Activated CD4-positive, alpha-beta T cell treated with anti-CD3 and anti-CD28 coated beads for 24 hours (primary cell): ENCODE measurements at regions not wholly inside any gene's neighbourhood (a gene's known extent, or its start where the extent isn't known, plus 50 kb on each side); places are given as distances from the start of the nearest gene placed in this dataset.
A peak's percentile ranks its signal among the peaks of the same experiment; 100 is the strongest.
"Not testable (repeated sequence)": the region's sequence is repeated elsewhere in the genome, so short reads cannot be mapped to it uniquely, and the experiment has no call there.

ENCODE experiments used
- DNase-seq, 2 donors: peaks; one replicate each; pipeline ENCODE4 v3.0.0-alpha.2; 2020; ENCODE audit warnings: low read depth in 2 of 2

- not testable (repeated sequence) for DNase-seq
These were observed 223.1 kb upstream of the FRG2C start for GRCh38 chr3:75440986-75441385.

GRCh38 chr3:75444634-75445033, 219.5 kb upstream of the FRG2C start:
- not testable (repeated sequence) for DNase-seq

DNA sequence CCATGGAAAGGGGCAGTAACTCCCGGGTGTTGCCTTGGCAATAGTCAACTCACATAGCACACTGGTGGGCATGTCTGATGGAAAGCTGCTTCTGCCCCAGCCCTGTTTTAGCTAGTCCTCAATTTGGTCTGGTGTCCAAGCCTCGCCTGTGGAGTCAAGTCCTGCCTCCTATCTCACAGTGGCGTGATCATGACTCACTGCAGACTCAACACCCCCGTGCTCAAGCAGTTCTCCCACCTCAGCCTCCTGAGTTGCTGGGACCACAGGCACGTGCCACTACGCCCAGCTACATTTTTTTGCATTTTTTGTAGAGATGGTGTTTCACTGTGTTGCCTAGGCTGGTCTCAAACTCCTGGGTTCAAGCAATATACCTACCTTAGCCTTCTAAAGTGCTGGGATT, 218.9 kb upstream of the FRG2C start:
- DNase-seq, result not testable (repeated sequence)

- DNase-seq, result not testable (repeated sequence)
These were observed 217.2 kb upstream of the FRG2C start for GRCh38 chr3:75446948-75447347.

GRCh38 chr3:75453328-75453727, 210.8 kb upstream of the FRG2C start:
- not testable (repeated sequence) for DNase-seq

- not testable (repeated sequence) for DNase-seq
These were observed 210.3 kb upstream of the FRG2C start for GRCh38 chr3:75453839-75454238.

DNA sequence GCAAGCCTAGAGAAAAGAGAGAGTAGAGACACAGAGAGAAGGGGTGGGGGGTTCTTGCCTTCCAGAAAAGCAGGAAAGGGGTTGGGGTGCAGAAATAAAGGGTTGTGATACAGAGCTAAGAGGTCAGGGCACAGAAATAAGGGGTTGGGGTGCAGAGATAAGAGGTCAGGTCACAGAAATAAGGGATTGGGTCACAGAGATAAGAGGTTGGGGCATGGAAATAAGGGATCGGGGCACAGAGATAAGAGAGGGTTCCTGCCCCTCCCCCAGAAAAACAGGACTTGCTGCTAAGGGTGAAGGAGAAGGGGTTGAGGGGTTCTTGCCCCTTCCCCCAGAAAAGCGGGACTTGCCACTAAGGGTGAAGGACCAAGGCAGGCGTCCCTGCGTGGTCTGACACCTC, 189.6 kb upstream of the FRG2C start:
- DNase-seq, result not testable (repeated sequence)

DNA sequence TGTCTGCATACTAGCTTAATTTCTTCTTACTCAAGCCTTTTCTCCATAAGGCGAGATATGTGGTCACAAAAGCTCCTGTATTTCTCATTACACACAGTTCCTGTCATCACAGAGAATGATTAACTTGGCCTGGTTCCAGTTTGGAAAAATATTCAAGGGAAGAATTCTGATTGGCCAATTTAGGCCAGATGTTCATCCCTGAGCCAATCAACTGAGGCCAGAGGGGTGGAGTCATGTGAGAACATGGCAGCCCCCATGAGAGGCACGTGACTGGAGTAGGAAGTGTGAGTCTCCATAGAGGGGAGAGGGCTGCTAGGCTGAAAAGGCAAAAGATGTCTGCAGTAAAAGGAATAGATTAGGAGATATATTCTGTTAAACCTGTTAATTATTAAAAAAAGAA, 167.5 kb upstream of the FRG2C start:
- not testable (repeated sequence) for DNase-seq

- DNase-seq, result not testable (repeated sequence)
These were observed 163.8 kb upstream of the FRG2C start for GRCh38 chr3:75500357-75500756.

- DNase-seq, result not testable (repeated sequence)
These were observed 162.0 kb upstream of the FRG2C start for GRCh38 chr3:75502171-75502570.

DNA sequence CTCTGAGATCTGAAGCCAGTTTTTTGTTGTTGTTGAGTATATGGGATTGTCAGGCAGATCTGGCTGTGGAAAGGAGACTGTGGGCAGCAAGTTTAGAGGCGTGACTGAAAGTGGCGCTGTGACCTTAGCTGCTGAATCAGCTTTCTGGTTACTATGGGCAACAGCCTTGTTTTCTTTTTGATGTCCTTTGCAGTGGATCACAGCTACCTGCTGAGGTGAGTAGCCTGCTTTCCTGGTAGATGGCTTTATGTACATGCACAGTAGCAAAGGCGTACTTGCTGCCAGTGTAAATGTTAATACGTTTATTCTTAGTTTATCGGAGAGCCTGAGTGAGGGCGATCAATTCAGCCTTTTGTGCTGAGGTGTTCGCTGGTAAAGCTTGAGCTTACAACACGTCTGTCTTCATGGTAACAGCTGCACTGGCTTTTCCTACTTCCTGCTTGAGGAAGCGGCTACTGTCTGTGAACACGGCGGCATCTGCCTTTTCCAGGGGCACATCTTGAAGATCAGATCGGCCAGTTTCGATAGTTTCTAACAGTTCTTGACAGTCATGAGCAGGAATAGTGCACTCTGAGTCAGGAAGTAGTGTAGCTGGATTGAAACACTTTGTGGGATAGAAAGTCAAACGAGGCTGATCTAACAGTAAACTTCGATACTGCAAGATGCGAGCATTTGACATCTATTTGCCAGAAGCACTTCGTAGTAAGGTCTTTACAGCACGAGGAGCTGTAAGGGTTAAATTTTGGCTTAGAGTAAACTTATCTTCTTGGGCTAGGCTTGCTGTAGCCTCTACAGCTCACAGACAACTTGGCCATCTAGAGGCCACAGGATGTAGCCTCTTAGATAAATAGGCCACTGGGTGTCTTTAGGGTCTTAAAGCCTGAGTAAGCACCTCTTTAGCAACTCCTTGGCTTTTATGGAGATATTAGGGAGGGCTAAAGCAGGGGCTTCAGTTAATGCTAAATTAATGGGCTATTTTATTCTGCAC, 161.1 kb upstream of the FRG2C start:
- not testable (repeated sequence) for DNase-seq

DNA sequence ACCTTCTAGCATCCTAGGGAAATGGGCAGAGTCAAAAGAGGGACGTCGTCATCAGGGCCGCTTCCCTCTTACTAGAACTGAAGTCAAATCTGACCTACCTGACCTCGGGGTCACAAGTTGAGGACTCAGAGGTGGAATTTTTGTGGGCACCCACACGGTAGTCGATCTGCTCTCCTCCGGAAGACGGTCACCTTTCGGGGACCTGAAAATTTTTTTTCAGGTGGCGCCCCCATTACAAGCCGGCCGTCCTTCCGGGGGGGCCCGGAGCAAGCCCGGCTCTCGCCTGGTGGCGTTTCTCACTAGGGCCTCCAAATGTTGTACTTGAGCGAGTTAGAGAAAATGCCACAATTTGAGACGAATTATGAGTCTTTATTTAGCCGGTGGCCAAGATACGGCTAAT, 157.5 kb upstream of the FRG2C start:
- no peak for DNase-seq

- not testable (repeated sequence) for DNase-seq
These were observed 156.2 kb upstream of the FRG2C start for GRCh38 chr3:75507956-75508355.

GRCh38 chr3:75527657-75528056, 136.5 kb upstream of the FRG2C start:
- not testable (repeated sequence) for DNase-seq

GRCh38 chr3:75552095-75552494, 112.0 kb upstream of the FRG2C start:
- DNase-seq, result peak in 1 of 2 donors; percentile 12

GRCh38 chr3:75564427-75564826, 99.7 kb upstream of the FRG2C start:
- DNase-seq, result not testable (repeated sequence)

- not testable (repeated sequence) for DNase-seq
These were observed 91.8 kb upstream of the FRG2C start for GRCh38 chr3:75572303-75572702.

DNA sequence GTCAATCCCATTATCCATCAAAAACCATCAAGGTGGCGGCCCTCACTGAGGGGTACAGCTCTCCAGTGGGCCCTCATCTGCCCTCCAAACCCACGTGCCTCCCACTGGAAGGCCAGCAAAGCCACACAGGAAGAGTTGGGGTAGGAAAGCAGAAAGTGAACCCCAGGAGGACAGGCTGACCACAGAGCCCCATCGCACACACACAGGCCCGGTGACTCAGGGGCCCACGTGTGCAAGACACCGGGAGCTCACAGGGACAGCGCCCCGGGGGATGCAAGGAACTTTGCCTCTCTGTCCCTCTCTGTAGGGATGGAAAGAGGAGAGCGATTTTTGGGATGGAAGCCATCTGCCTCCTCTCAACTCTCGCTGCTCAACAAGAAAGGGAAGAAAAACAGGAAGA, 85.0 kb upstream of the FRG2C start:
- DNase-seq, result not testable (repeated sequence)

DNA sequence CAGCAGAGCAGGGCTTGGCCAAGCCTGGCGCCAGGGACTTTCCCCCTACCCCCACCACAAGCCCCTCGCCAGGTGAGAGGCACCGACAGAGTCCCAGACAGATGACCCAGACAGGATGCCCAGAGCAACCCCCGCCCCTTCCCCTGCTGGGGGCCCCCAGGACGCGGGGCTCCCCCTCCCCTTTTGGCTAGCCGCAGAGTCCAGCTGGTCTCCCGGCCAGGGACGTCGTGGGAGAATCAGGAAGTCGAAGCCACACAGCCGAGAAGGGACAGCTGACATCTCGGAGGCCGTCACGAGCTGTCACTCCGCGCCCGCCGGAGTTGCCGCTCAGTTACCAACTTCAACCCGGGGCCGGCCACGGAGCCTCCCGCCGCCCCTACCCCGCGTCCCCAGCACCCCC, 84.6 kb upstream of the FRG2C start:
- DNase-seq, result not testable (repeated sequence)

DNA sequence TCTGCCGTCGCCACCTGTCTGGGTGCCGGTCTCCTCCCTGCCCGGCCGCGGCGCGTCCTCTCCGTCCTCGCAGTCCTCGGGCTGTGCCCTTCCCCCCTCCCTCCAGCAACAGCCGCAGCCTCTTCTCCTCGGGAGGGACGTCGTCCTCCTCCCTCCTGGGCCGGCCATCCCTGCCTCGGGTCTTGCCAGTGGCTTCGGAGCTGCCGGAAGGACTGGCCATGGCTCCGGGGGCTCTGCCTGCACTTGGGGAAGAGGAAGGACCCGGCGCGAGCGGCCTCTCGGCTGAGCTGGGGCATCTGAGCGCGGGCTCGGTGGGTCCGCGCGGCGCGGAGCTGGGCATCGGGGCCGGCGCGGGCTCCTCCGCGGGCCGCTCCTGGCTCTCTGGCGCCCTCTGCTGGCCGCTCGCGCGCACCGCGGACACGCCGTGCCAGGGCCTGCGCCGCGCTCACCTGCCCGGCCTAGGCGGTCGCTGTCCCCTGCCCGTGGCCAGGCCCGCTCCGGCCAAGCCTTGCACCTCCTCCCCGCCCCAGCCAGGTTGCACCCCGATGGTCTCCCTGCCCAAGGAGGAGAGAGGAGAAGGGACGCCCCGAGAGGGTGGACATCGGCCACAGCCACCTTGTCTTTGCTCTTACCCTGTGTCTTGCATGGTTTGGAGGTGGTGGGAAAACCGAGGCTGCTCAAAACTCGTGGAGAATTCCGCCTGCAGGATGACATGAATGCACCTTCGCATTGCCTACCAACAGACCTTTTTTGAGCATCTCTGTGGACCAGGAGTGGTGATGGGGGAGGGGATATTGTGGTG, 83.9 kb upstream of the FRG2C start:
- DNase-seq, result peak; percentile 7 to 35

DNA sequence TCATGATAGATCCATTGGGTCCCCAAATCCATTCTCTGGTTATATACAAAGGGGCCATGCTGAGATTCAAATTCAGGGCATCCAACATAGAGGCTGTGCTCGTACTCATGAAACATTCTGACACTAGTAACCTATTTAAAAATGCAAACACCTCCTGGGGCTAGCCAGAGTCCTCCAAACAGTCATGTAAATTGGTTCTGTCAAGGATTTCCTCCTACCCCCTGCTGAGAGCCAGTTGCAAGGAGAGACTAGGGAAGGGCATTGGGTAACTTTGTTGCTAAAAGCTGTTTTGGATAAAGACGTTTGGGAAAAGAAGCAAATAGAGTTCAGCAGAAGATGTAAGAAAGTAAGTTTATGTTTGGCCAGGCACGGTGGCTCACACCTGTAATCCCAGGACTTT, 81.6 kb upstream of the FRG2C start:
- not testable (repeated sequence) for DNase-seq

GRCh38 chr3:75583116-75583515, 81.0 kb upstream of the FRG2C start:
- not testable (repeated sequence) for DNase-seq
